ENCODE measurements at regions not wholly inside any gene's neighbourhood (a gene's known extent, or its start where the extent isn't known, plus 50 kb on each side); places are given as distances from the start of the nearest gene placed in this dataset.

DNA sequence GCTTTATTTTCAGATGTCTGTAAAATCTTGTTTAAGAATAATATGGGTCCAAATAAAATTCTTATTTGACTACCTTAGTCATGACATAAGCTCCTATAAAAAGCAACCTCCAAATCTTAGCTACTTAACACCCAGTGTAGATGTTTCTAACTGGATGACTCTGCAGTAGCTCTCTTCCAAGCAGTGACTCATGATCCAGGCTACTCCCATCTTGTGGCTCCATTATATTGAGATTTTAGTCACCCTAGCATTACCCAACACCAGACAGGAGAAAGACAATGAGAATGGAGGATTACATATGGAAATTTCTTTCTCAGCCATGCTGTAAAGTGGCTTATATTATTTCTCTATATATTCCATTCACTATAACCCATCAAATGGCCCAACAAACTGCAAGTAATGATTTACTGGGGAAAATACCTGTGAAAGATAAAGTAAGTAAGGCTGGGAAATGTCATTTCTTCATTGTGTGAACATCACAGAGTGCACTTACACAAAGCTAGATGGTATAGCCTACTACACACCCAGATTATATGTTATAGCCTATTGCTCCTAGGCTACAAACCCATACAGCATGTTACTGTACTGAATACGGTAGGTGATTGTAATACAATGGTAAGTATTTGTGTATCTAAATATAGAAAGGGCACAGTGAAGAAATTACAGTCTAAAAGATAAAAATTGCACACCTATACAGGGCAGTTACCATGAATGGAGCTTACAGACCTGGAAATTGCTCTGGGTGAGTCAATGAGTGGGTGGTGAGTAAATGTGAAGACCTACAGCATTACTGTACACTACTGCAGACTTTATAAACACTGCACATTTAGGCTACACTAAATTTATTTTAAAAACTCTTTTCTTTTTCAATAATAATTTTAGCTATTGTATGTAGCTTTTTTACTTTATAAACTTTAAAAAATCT lies 163.2 kb downstream of the DYRK2 start:
- no peaks in the 10 kb centered on the region for H3K27me3 ChIP-seq
- TF ChIP-seq POLR2A (IDR thresholded peaks at IDR 0.05) = no peak
- TF ChIP-seq POLR2AphosphoS5 (IDR thresholded peaks at IDR 0.05; ENCODE audit: insufficient read depth in 1 of 2, low read depth in 1 of 2) = peak in 1 of 2 donors; percentile 43
- no peaks in the 10 kb centered on the region for H3K9me3 ChIP-seq
- H3K4me1 ChIP-seq = no peaks in the 10 kb centered on the region
- no peaks in the 10 kb centered on the region for H3K36me3 ChIP-seq
- no peak overlapping the region for H3K27ac ChIP-seq
- H3K4me3 ChIP-seq = no peak overlapping the region
- intact Hi-C loops (cut with DNase I) = no loop called here
- DNase-seq (ENCODE audit: extremely low spot score in 2 of 2) = no peak

DNA sequence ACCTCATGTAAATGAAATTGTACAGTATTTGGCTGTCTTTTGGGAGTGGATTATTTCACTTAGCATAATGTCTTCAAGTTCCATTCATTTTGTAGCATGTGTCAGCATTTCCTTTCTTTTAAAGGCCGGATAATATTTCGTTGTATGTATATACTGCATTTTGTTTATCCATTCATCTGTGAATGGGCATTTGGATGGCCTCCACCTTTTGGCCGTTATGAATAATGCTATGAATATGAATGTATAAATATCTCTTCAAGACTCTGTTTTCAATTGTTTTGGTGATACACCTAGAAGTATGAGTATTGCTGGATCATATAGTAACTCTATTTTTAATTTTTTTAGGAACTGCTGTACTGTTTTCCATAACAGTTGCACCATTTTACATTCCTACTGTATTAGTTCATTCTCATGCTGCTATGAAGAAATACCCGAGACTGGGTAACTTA lies 164.9 kb downstream of the DYRK2 start:
- intact Hi-C loops (cut with DNase I) = no loop called here

DNA sequence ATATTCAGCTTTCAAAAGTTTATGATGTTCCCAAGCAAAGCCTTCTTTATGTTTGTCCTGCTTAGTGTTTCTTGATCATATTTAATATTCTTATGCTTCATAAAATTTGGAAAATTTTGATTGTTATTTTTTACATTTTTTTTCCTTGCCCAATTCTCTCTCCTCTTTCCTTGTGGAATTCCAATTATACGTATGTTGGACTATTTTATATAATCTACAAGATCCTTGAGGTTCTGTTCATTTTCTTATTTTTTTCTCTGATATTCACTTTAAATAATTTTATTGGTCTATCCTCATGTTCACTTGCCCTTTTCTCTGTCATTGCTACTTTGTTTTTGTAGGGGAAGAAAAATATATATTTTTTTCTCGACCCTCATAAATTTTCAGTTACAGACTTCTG lies 167.7 kb downstream of the DYRK2 start:
- intact Hi-C loops (cut with DNase I) = no loop called here
- TF ChIP-seq POLR2A (IDR thresholded peaks at IDR 0.05) = no peak
- TF ChIP-seq POLR2AphosphoS5 (IDR thresholded peaks at IDR 0.05; ENCODE audit: insufficient read depth in 1 of 2, low read depth in 1 of 2) = no peak
- TF ChIP-seq, protein P1, sequence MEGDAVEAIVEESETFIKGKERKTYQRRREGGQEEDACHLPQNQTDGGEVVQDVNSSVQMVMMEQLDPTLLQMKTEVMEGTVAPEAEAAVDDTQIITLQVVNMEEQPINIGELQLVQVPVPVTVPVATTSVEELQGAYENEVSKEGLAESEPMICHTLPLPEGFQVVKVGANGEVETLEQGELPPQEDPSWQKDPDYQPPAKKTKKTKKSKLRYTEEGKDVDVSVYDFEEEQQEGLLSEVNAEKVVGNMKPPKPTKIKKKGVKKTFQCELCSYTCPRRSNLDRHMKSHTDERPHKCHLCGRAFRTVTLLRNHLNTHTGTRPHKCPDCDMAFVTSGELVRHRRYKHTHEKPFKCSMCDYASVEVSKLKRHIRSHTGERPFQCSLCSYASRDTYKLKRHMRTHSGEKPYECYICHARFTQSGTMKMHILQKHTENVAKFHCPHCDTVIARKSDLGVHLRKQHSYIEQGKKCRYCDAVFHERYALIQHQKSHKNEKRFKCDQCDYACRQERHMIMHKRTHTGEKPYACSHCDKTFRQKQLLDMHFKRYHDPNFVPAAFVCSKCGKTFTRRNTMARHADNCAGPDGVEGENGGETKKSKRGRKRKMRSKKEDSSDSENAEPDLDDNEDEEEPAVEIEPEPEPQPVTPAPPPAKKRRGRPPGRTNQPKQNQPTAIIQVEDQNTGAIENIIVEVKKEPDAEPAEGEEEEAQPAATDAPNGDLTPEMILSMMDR (IDR thresholded peaks at IDR 0.05) = no peak

More for the DNA sequence above, 164.9 kb downstream of the DYRK2 start:
- no peak for DNase-seq (ENCODE audit: extremely low spot score in 2 of 2)
- H3K9me3 ChIP-seq = no peaks in the 10 kb centered on the region
- H3K27me3 ChIP-seq = no peaks in the 10 kb centered on the region
- H3K27ac ChIP-seq = no peak overlapping the region
- no peak overlapping the region for H3K4me3 ChIP-seq
- H3K4me1 ChIP-seq = no peaks in the 10 kb centered on the region
- TF ChIP-seq POLR2A (IDR thresholded peaks at IDR 0.05) = no peak
- TF ChIP-seq POLR2AphosphoS5 (IDR thresholded peaks at IDR 0.05; ENCODE audit: insufficient read depth in 1 of 2, low read depth in 1 of 2) = no peak
- no peaks in the 10 kb centered on the region for H3K36me3 ChIP-seq

DNA sequence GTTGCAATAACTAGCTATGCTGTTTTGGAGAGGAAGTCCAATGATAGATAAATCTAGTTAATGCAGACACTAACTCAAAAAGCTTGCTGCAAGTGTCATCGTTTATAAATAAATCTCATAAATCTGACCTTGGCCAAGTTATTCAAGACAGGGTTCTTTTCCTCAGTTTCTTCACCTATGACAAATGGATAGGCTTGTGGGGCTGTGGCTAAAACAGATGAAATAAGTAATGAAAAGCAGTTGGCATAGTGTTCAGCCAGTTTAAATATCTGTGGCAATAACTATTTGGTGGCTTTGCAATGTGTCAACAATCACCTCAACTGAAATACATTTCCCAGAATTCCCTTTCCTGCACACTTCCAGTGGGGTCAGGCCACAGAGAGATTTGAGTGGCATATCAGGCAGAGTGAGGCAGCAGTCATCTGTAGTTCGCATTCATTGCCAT lies 169.9 kb downstream of the DYRK2 start:
- Histone ChIP-seq H3K4me3 (no peak overlapping the region), H3K4me1 (no peaks in the 10 kb centered on the region), H3K36me3 (no peaks in the 10 kb centered on the region), H3K27ac (no peak overlapping the region), H3K27me3 (no peaks in the 10 kb centered on the region), H3K9me3 (no peaks in the 10 kb centered on the region)
- TF ChIP-seq POLR2AphosphoS5 (IDR thresholded peaks at IDR 0.05; ENCODE audit: insufficient read depth in 1 of 2, low read depth in 1 of 2) (no peak), POLR2A (IDR thresholded peaks at IDR 0.05) (no peak)
- TF ChIP-seq, protein P1 (IDR thresholded peaks at IDR 0.05) = no peak
- intact Hi-C loops (cut with DNase I) = no loop called here
- no peak for DNase-seq (ENCODE audit: extremely low spot score in 2 of 2)

More for the DNA sequence above, 167.7 kb downstream of the DYRK2 start:
- no peak for DNase-seq (ENCODE audit: extremely low spot score in 2 of 2)
- Histone ChIP-seq H3K36me3 (no peaks in the 10 kb centered on the region), H3K9me3 (no peaks in the 10 kb centered on the region), H3K27ac (no peak overlapping the region), H3K4me1 (no peaks in the 10 kb centered on the region), H3K4me3 (no peak overlapping the region), H3K27me3 (no peaks in the 10 kb centered on the region)

DNA sequence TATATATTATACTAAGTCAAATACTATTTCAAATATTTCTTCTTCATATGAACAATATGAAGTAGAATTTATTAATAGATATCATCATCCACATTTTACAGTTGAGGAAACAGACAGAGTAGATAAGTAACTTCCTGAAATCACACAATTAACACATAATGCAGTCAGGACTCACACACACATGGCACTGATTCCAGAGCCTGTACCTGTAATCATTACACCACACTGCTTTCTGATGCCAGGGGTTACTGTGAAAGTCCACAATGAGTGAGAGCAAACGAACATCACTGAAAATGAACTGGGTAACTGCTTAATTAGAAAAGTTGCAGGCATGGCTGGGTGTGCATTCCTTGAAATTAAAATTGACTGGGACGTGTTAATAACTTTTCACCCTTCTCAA lies 169.3 kb upstream of the IFNG-AS1 start:
- H3K4me1 ChIP-seq = no peaks in the 10 kb centered on the region
- H3K27ac ChIP-seq = no peak overlapping the region
- no peak overlapping the region for H3K4me3 ChIP-seq
- no peaks in the 10 kb centered on the region for H3K9me3 ChIP-seq
- TF ChIP-seq POLR2AphosphoS5 (IDR thresholded peaks at IDR 0.05; ENCODE audit: insufficient read depth in 1 of 2, low read depth in 1 of 2) = no peak
- TF ChIP-seq, protein P1 (IDR thresholded peaks at IDR 0.05) = no peak
- no peak for TF ChIP-seq POLR2A (IDR thresholded peaks at IDR 0.05)
- intact Hi-C loops (cut with DNase I) = no loop called here
- DNase-seq (ENCODE audit: extremely low spot score in 2 of 2) = no peak
- H3K36me3 ChIP-seq = no peaks in the 10 kb centered on the region
- H3K27me3 ChIP-seq = no peaks in the 10 kb centered on the region

DNA sequence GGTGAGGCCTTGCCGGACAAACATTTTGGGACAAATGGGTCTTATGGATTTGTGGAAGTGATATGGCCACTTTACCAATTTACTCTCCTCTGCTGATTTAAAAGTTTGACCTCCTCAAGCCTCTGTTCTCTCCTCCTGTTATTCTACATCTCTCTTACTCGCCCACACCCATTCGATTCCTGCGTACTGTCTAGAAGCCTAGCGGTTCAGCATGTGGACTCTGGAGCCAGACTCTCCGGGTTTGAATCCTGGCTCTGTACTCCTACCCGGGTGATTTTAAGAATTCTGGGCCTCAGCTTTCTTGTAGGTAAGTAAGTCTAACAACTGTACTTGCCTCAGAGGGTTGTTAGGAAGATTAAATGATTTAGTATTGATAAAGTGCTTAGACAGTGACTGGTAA lies 168.6 kb upstream of the IFNG-AS1 start:
- DNase-seq (ENCODE audit: extremely low spot score in 2 of 2) = no peak
- H3K27me3 ChIP-seq = no peaks in the 10 kb centered on the region
- no peak overlapping the region for H3K4me3 ChIP-seq
- no peak overlapping the region for H3K27ac ChIP-seq
- no peak for TF ChIP-seq POLR2AphosphoS5 (IDR thresholded peaks at IDR 0.05; ENCODE audit: insufficient read depth in 1 of 2, low read depth in 1 of 2)
- TF ChIP-seq, protein P1 (IDR thresholded peaks at IDR 0.05) = no peak
- TF ChIP-seq POLR2A (IDR thresholded peaks at IDR 0.05) = no peak
- H3K4me1 ChIP-seq = no peaks in the 10 kb centered on the region
- H3K9me3 ChIP-seq = no peaks in the 10 kb centered on the region
- no peaks in the 10 kb centered on the region for H3K36me3 ChIP-seq
- intact Hi-C loops (cut with DNase I) = no loop called here
